ENCODE measurements at regions not wholly inside any gene's neighbourhood (a gene's known extent, or its start where the extent isn't known, plus 50 kb on each side); places are given as distances from the start of the nearest gene placed in this dataset.

DNA sequence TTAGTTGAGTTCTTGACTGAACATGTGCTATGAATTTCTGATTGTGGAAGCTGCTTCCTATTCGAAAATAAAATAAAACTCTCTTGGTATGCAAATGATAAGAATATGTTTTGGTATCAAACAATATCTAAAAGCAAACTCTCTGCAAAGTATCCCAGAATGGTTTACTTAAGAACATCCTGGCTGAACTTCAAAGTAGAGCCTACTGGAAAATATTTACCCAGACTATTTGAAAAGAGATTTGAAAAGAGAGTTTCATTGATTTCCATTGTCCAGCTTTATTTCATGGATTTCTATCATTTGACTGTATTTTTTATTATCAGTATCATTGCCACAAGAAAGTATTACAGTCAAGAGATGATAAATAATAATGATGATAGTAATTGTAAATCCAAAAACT, 171.1 kb upstream of the SLC7A11 start:
- no peak for DNase-seq
- Histone ChIP-seq H3K36me3 (no peaks in the 10 kb centered on the region), H3K4me3 (no peak overlapping the region), H3K9me3 (no peaks in the 10 kb centered on the region), H3K4me1 (no peaks in the 10 kb centered on the region), H3K27me3 (replicated peaks in 1 of 7) (no peaks in the 10 kb centered on the region), H3K27ac (no peak overlapping the region)
- TF ChIP-seq, protein P1, sequence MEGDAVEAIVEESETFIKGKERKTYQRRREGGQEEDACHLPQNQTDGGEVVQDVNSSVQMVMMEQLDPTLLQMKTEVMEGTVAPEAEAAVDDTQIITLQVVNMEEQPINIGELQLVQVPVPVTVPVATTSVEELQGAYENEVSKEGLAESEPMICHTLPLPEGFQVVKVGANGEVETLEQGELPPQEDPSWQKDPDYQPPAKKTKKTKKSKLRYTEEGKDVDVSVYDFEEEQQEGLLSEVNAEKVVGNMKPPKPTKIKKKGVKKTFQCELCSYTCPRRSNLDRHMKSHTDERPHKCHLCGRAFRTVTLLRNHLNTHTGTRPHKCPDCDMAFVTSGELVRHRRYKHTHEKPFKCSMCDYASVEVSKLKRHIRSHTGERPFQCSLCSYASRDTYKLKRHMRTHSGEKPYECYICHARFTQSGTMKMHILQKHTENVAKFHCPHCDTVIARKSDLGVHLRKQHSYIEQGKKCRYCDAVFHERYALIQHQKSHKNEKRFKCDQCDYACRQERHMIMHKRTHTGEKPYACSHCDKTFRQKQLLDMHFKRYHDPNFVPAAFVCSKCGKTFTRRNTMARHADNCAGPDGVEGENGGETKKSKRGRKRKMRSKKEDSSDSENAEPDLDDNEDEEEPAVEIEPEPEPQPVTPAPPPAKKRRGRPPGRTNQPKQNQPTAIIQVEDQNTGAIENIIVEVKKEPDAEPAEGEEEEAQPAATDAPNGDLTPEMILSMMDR (IDR thresholded peaks at IDR 0.05 in 8 of 11, conservative IDR thresholded peaks at IDR 0.05 in 3 of 11), result no peak
- TF ChIP-seq POLR2AphosphoS5 (IDR thresholded peaks at IDR 0.05) (no peak), POLR2A (IDR thresholded peaks at IDR 0.05) (no peak)
- 60 to 85% (median 76%) methylated on average over 1 of the region's 1 CpG for WGBS, 5 donors
- intact Hi-C loops (cut with DNase I; ENCODE audit: low total_unique reads), result no loop called here

DNA sequence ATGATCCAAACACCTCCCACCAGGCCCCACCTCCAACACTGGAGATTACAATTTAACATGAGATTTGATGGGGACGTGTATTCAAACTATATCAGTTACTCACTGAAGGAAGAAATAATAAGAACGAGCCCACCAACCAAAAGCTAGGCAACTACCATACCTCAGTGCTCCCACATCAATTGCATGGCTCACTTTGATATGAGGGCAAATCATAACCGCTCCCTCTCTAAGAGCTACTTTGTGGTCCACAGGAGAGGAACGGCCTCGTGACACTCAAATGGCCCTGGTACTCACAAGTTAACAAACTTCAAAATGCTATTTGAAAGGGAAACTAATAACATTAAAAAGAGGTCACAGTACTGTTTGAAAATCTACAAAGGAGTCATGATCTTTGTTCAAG, 170.7 kb upstream of the SLC7A11 start:
- no peaks in the 10 kb centered on the region for H3K36me3 ChIP-seq
- DNase-seq, result no peak
- TF ChIP-seq, protein P1 (IDR thresholded peaks at IDR 0.05 in 8 of 11, conservative IDR thresholded peaks at IDR 0.05 in 3 of 11), result no peak
- TF ChIP-seq POLR2AphosphoS5 (IDR thresholded peaks at IDR 0.05), result no peak
- H3K27me3 ChIP-seq (replicated peaks in 1 of 7), result no peaks in the 10 kb centered on the region
- 84 to 91% (median 87%) methylated on average over 5 of the region's 5 CpGs for WGBS, 5 donors
- intact Hi-C loops (cut with DNase I; ENCODE audit: low total_unique reads), result no loop called here
- H3K9me3 ChIP-seq, result no peaks in the 10 kb centered on the region
- H3K4me1 ChIP-seq, result no peaks in the 10 kb centered on the region
- H3K27ac ChIP-seq, result no peak overlapping the region
- H3K4me3 ChIP-seq, result no peak overlapping the region

DNA sequence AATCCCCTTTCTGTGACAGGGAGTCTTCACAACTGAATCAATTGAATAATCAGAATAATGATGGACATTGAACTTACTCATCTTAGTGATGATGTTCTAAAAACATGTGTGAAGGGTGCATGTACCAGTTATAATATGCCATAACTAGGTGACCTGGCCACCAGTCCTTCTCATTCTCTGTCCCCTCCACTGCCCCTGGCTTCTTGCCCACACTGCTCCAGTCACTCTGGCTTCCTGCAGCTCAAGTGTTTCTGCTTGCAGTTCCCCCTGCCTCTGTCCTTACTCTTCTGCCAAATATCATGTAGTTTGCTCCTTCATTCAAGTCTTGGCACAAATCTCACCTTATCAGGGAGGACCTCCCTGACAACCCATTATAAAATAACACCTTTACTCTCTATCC, 168.1 kb upstream of the SLC7A11 start:
- TF ChIP-seq, protein P1 (IDR thresholded peaks at IDR 0.05 in 8 of 11, conservative IDR thresholded peaks at IDR 0.05 in 3 of 11), result no peak
- no peak for TF ChIP-seq POLR2AphosphoS5 (IDR thresholded peaks at IDR 0.05)
- TF ChIP-seq POLR2A (IDR thresholded peaks at IDR 0.05), result no peak
- no peak for DNase-seq
- intact Hi-C loops (cut with DNase I; ENCODE audit: low total_unique reads), result no loop called here

DNA sequence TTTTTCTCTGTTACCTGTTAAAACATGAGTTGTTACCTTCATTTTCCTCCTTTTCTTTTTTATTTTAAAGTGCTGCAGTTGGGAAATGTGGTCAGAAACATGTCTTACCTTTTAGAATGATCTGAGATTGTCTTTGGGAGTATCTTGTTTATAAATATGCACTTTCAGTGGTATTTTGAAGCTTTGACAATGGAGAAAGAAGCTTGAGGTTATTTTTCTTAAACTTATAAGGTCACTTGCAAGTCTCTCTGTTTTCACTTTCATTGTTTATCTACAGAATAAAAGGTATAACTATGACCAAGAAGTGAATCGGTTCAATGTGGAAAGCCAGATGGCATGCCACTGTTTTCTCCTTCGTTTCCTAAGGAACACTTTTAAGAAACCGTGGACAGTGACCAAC, 167.5 kb upstream of the SLC7A11 start:
- H3K4me1 ChIP-seq, result peaks cover 3 to 26% (median 15%) of the 10 kb centered on the region in 6 donors
- H3K27me3 ChIP-seq (replicated peaks in 1 of 7), result no peaks in the 10 kb centered on the region
- no peaks in the 10 kb centered on the region for H3K36me3 ChIP-seq
- DNase-seq, result no peak
- intact Hi-C loops (cut with DNase I; ENCODE audit: low total_unique reads), result no loop called here
- WGBS, 5 donors, result 83 to 94% (median 86%) methylated on average over 3 of the region's 3 CpGs
- TF ChIP-seq POLR2A (IDR thresholded peaks at IDR 0.05) (no peak), POLR2AphosphoS5 (IDR thresholded peaks at IDR 0.05) (no peak)
- TF ChIP-seq, protein P1 (IDR thresholded peaks at IDR 0.05 in 8 of 11, conservative IDR thresholded peaks at IDR 0.05 in 3 of 11), result no peak
- H3K4me3 ChIP-seq, result no peak overlapping the region
- H3K9me3 ChIP-seq, result no peaks in the 10 kb centered on the region
- no peak overlapping the region for H3K27ac ChIP-seq

More for the DNA sequence above, 168.1 kb upstream of the SLC7A11 start:
- Histone ChIP-seq H3K9me3 (no peaks in the 10 kb centered on the region), H3K36me3 (no peaks in the 10 kb centered on the region), H3K27me3 (replicated peaks in 1 of 7) (no peaks in the 10 kb centered on the region), H3K4me3 (no peak overlapping the region), H3K27ac (no peak overlapping the region), H3K4me1 (peaks cover 3 to 22% (median 14%) of the 10 kb centered on the region in 6 donors)
